ENCODE measurements at regions not wholly inside any gene's neighbourhood (a gene's known extent, or its start where the extent isn't known, plus 50 kb on each side); places are given as distances from the start of the nearest gene placed in this dataset.
"Not testable (repeated sequence)": the region's sequence is repeated elsewhere in the genome, so short reads cannot be mapped to it uniquely, and the experiment has no call there.

DNA sequence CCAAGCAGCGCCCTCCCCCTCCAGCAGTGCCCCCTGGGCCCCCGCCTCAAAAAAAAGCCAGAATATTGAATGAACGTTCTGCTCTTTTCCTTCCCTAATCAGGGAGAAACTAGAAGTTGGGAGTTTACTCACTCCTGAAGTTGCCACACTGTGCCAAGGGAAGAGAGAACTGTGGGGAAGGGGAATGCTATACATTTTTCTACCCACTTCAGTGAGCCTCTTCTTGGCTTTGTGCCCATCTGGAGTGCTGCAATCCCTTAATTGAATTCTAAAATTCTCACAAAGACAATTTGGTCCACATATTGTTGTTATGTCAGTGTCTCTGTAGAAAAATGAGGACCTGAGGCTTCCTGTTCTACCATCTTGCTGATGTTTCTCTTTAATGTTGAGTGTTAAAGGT lies 443.7 kb downstream of the DIRAS2 start:
- no peak for DNase-seq

DNA sequence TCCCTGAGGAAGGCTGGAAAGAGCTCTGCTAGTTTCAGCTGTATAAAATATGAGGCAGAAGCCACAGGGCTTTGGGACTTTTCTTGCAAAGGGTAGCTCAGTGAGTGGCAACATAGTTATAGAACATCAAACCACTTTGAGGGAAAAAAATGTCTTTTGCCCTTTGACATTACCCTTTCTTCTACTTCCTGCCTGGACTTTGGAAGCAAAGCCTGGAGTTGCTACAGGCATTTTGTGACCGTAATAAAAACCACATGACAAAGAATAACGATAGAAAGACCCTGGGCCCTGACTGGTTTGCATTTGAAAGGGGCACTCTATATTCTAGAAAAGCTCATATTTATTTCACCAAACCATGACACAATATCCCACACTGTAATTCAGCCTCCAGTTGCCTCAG lies 440.9 kb downstream of the DIRAS2 start:
- no peak for DNase-seq

DNA sequence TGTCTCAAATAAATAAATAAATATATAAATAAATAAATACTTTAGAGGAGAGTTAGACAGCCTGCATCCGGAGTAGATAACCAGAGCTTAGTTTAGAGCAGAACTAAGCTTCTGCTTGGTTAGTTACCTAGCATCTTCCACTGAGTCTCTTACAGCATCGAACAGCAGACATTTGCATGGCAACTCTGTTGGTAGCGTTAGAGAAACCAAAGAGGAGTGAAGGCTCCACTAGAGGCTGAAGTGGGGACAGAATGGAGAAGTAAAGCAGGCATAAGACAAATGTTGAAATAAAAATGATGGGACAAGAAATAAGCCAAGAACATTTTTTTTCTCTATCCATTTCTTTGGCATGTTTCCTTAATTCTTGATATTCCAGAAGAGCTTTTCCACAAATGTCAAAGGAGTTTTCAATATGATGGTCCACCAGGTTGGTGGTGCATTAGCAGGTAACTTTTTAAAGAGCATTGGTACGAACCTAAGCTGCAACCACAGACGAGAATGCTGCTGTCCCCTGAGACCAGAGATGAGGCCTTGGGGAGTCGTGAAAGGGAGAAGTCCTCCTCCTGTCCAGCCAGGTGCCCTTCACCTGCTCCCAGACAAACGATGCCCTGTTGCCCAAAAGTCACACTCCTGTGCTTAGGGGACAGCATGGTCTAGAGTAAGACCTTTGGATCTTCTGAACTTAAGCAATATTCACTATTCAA lies 438.3 kb downstream of the DIRAS2 start:
- no peak for DNase-seq

DNA sequence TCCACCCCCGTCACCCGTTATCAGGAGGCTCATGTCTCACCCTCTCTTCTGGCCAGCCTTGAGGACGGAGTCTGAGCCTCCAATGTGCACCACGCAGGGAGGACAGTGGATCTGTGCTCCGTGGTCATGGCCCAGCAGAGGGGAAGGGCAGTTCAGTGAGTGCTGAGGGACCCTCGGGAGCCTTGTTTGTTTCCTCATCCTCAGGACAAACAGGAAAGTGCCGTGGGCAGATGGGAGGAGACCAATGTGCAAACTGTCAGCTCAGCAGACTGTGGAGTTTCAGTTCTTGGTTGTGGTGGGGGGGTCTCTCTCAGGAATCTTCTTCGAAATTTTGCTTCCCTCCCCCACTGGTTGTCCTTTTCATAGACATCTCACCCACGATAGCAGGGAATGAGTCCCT lies 429.6 kb downstream of the DIRAS2 start:
- DNase-seq, result not testable (repeated sequence)

DNA sequence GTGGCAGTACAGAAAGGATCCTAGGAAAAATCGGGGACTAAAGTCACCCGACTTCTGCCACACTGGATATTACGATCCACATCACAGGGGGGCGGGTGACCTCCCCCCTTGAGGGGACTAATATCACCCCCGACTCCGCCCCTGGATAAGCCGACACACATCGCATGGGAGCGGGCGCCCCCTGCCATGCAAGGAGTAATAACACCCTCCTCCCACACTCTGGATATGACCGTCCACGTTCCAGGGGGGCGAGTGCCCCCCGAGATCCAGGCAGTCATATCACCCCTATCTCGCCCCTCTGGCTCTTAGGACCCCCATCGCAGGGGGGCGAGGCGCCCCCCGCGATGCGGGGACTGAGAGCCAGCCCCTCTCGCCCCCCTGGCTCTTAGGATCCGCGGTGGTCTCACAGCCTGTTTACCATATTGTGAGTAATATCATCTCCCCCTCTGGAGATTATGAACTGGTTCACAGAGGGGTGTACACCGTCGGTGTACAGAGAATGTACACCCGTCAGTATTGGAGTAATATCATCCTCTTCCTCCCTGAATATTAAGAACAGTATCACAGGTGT lies 423.0 kb downstream of the DIRAS2 start:
- no peak for DNase-seq

DNA sequence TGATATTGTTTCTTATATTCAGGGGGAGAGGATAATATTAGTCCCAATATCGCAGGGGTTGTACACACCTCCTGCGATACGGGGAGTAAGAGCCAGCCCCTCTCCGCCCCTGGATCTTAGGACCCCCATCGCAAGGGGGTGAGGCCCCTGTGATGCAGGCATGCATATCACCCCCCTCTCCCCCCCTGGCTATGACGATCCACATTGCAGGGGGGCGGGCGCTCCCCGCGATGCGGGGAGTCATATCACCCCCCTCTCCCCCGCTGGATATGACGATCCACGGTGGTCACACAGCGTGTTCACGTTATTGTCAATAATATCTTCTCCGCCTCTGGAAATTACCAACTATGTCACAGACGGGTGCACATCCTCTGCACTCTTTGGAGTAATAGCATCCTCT lies 420.7 kb downstream of the DIRAS2 start:
- not testable (repeated sequence) for DNase-seq

DNA sequence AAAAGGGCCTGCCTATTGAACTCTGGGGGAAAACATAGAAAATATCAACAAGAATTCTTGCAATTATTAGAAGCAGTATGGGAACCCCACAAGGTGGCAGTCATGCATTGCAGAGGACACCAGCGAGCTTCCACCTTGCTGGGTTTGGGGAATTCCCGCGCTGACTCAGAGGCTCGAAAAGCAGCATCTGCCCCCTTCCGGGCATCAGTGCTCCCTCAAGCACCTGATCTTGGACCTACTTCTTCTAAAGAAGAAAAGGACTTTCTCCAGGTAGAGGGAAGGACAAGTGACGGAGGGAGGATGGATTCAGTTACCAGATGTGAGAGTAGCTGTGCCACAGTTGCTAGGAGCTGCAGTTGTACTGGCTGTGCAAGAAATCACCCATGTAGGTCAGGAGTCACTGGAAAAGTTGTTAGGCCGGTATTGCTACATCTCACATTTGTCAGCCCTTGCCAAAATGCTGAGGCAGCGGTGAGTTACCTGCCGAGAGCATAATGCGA lies 415.7 kb downstream of the DIRAS2 start:
- DNase-seq, result not testable (repeated sequence)

DNA sequence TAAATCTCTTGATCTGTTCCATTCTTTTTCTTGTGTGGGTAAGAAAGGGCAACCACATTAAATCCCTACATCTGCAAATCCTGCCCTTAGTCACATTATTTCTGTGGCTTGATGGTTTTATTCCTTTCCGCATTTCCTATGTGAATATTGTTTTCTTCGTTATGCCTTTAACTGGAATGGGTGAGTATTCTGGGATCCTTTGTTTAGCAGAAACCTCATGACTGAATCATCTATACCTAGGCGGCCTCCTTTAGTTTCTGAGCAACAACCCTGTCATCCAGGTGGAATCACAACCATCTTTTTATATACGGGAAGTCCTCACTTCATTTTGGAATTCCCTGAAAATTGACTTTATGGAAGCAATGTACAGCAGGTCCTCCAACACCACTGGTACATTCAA lies 409.5 kb downstream of the DIRAS2 start:
- DNase-seq, result not testable (repeated sequence)

DNA sequence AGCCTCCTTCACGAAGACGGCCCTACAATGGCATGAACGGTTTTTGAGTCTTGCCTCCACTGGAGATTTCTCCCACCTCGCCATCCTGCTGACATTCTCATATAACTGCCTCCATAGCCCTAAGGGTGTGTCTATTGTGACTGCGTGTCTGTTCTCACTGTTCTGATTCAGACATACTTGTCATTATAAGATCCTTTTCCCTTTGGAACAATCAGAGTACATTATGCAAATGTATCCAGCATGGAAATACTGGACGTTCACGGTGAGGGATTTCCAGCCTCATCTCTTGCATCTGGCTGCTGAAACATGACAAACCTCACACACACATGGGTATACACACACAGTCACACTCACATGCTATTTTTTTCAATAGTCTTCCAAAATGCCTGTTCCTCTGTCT lies 402.1 kb downstream of the DIRAS2 start:
- no peak for DNase-seq

DNA sequence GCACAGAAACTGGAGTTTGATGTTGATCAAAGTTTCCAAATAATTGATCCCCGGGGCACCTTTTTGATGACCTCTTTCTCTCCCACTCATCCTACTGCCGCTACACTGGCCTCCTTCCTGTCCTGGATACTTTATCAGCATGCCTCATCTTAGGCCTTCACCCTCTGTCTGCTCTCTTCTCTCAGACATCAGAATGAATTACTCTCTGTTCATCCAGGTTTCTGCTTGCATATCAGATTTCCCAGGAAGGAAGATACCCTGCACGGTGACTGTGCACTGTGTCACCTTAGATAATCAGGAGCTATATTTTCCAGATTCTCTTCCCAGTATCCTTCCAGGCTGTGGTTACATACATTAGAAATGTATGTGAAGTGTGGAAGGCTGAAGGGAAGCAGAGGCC lies 397.0 kb downstream of the DIRAS2 start:
- no peak for DNase-seq

DNA sequence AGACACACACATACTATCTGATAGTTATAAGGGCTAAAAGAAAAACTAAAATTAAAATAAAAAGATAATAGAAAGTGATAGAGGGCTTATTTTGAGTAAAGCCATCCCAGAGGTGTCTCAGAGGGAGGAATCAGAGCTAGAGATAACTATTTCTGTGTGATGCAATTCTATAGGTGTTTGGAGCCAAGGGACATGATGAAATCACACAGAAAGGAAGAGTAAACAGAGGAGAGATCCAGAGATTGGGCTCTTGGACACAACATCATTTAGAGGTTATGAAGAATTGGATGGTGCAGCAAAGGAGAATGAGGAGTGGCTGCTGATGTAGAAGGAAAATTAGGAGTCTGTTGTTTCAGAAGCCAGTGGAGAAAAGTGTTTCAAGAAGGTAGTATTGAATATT lies 393.5 kb downstream of the DIRAS2 start:
- DNase-seq, result no peak

DNA sequence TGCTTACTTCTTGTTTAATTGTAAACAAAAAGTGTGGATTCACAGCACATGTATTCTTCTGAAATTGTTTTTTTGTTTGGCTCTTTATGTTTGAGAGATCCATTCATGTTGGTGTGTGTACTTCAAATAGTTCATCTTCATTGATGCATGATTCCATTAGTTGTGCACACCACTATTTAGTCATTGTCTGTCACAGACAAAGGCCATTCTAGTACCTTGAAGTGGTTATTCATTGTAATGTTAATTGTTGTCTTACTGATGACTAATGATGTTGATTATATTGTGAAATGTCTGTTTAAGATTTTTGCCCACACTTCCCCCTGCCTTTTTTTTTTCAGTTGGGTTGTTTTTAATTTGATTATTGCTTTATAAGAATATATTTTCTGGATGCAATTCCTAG lies 391.3 kb downstream of the DIRAS2 start:
- no peak for DNase-seq

DNA sequence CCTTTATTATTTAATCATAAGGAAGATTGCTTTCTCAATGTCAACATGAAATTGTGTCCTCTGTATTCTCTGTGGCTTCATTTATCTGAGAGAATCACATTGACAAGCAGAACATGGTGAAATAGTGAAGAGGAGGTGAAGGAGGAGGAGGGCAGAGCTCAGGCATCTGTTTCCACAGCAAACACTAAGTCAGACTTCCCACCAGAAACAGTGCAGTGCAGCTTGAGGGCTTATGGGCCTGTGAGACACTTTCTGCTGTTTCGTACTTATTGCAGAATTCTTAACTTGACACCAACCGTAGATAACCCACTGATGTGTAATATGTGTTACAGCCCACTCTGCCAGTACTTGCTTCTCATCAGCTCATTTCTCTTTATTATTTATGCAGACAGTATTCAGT lies 386.3 kb downstream of the DIRAS2 start:
- no peak for DNase-seq

DNA sequence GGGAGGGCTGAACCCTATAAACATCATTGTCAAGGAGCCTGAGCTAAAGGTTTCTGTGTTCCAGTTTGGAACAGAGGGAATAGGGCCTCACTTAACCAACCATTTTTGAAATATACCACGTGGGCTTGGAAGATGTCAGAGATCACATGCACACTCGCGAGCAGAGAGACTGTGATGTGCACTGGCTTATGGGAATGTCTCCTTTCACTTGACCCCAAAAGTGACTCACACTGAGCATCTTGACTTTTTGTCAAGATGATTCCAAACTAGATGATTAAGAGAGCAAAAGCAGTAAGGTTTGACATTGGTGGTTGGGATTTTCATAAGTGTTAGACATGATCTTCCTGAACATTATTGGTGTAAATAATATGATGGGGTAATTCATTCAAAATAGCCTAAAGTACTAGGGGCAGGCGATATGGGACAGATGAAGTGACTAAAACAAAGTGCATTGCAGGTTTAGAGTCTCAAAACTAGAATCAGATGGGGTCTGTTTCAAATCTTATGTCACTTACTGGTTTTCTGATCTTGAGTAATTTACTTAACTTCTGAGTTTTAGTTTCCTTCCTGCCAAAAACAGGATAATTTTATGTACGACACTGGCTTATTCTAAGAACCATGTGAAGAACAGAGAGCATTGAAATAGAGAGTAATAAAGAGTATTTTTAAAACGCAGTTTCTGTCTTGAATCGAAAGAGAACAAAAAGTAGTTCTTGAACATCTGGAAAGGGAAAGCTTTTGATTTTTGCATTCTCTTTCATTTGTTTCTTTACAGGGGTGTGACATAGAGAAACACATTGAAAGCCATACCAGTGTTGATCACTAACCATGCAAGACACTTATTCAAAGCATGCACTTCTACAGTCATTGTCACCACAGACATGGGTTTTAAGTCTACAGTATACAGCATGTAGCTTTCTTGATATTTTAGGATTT lies 383.0 kb downstream of the DIRAS2 start:
- DNase-seq, result no peak

DNA sequence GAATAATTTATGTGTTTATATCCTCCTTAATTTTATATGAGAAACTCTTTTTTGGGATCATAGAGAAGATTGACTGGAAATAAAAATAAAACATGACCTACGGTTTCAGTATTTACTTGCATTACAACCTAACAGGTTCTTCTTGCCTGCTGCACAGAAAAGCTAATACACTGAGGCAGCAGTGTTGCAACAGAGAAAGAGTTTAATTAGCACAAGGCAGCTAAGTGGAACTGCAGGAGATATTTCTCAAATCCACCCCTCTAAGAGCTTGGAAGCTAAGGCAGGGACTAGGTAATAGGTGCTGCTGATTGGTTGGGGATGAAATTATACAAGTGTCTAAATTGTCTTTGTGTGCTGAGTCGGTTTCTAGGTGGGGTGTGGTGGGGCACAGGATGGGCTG lies 380.9 kb downstream of the DIRAS2 start:
- no peak for DNase-seq

DNA sequence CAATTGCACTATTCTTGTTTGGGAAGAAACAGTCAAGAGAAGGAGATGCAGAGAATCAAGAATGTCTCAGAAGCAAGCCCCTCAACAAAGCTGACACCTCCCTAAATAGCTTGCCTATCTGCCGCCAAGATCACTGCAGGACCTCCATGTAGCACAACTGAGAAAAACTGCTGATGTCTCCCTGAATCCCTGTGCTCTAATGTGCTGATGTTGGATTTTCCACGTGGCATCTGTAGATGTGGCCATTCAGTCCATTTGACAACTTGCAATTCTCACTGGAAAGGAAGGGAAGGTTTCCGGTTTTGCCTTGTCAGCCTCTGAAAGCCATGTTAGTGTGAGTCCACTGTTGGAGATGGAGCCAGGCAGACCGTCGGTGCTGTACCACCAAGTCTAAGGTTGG lies 374.0 kb downstream of the DIRAS2 start:
- DNase-seq, result no peak

DNA sequence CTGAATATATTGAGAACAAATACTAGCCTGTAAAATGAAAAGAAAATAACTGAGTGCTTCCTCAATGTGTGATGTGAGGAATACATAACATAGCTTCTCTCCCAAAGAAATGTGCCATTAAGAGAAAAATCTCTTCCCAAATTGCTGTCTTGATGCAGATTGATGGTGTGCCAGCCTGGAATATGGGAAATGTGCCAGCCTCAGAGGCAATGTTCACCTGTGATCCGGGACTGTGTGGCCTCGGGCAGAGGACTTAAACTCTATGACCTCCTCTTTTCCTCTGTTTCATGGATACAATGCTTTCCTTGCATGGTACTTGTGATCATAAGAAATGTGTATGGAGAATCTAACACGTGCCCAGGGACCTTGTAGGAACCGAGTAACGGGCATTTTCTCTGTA lies 370.9 kb downstream of the DIRAS2 start:
- DNase-seq, result no peak

DNA sequence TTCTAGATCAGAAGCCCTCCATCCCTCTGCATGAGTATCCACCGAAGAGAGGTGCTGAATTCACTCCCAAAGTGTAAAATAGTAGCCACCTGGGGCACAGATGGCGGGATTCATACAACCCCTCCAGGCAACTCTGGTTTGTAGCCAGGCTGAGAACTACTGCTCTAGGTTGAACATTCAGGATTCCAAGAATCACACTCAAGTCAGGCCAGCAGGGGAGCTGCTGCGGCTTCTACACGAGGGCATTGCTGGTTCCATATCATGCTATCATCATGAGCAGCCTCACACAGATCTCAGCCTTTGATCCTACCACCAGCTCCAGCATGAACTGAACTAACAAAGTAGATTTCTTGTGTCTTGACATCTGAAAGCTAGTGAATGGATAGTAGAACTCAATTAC lies 367.9 kb downstream of the DIRAS2 start:
- no peak for DNase-seq

DNA sequence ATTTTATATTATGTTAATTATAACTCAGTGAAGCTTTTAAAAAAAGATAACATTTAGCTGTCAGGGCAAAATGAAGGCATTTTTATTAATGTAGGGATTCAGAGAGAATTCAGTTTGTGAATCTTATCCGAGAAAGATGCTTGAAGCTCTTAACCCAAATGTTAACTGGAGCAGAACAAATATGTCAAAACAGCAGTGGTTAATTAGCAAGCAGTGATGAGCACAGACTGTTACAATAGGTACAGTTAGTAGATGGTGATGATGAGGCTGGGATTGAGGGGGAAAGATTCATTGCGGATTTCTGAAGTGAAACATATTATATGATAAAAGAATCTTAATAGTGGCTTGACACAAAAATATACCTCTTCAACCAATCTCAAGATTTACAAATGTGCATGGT lies 356.7 kb downstream of the DIRAS2 start:
- no peak for DNase-seq

DNA sequence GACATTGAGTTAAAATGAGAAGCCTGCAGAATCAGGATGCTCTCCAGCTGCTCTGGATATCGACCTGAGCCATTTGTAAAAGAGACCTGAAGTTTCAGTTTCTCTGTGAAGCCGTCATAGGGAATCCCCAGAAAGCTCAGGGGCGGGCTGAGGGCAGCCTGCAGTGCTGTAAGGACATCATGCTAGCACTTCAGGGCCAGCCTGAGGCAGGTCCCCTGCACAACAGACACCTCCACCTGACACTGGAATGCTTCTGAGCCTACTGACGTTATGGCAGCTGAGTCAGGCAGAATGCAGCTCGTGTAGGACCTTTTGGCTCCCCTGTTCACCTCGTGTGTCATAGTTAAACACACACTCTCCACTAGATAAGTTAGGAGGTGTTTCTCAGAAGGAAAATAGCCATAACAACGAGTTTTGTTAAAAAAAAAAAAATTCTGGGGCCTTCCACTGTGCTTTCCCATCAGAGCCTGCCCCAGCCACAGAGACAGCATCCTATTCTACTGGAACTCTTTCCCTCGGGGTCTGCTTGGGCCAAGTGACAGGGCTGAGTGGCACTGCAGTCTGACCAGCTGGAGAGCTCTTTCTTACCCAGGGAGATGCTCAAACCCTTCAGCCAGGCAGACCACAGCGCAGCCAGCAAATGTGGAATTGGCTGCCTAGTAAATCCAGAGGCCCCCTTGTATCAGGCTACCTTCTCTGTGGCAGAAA lies 354.9 kb downstream of the DIRAS2 start:
- DNase-seq, result no peak

DNA sequence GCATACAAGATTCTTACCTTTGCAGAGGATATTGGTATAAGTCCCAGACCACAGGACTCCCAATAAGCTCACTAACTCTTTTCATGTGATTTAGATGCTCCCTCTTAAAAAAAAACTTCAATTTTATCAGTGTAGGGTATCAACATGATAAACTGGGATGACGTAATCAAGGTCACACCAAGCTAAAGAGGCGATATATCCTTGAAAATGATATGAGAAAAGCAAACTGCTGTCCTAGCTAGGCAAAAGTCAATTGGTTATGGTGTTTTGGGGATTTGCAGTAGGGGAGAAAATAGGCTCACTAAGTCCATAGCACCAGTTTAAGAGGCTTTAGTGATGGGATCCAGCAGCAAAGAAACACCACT lies 354.4 kb downstream of the DIRAS2 start:
- DNase-seq, result no peak

DNA sequence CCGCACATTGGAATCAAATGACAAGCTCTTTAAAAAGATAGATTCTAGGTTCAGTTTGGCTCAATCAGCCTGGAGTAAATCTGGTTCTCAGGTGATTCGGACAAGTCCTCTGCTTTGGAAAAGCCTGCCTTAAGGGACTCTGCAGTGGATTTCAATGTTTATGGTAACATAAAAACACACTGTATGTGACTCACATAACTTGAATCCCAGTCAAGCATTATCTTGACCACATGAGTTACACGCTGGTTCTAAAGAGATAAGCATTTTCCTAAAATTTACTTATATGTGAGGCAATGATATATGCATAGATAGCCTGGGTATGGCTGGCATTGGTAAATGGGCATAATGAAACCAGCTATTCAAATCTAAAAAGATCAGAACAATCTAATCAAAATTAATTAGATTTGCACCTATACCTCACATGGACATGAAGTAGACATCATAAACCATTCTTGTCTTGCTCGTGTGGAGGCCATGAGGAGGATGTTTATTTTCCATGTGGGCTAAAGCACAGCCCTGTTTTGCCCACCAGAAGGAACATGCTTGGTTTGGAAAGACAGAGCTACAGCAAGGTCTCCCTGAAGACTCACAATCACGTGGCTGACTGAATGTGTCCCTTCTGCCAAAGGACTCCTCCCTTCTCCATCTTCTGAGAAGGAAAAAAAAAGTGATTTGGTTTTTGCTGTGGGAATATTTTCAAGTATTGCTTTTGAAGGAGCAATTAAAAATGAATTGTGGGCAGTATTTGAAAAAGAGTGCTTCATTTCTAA lies 351.7 kb downstream of the DIRAS2 start:
- DNase-seq, result no peak
